ENCODE measurements at regions not wholly inside any gene's neighbourhood (a gene's known extent, or its start where the extent isn't known, plus 50 kb on each side); places are given as distances from the start of the nearest gene placed in this dataset.

GRCh38 chr1:199834711-199835110 is 192.8 kb upstream of the NR5A2 start:
- TF ChIP-seq REST (IDR thresholded peaks at IDR 0.05; ENCODE audit: insufficient read depth in 1 of 2, low read depth in 2 of 2, low read length in 2 of 2) = no peak
- no peak for TF ChIP-seq FOXP2 (optimal IDR thresholded peaks at IDR 0.05; ENCODE audit: borderline replicate concordance, extremely low read depth, extremely low read length, insufficient read depth)
- TF ChIP-seq POLR2AphosphoS5 (IDR thresholded peaks at IDR 0.05; ENCODE audit: low read depth, low read length) = no peak
- no peak for TF ChIP-seq SIN3A (IDR thresholded peaks at IDR 0.05; ENCODE audit: borderline replicate concordance, insufficient read depth, low read length)
- no peak for TF ChIP-seq TAF1 (IDR thresholded peaks at IDR 0.05; ENCODE audit: borderline replicate concordance, insufficient read depth, low read length)

- no peak for TF ChIP-seq POLR2AphosphoS5 (IDR thresholded peaks at IDR 0.05; ENCODE audit: low read depth, low read length)
- TF ChIP-seq SIN3A (IDR thresholded peaks at IDR 0.05; ENCODE audit: borderline replicate concordance, insufficient read depth, low read length) = no peak
- no peak for TF ChIP-seq REST (IDR thresholded peaks at IDR 0.05; ENCODE audit: insufficient read depth in 1 of 2, low read depth in 2 of 2, low read length in 2 of 2)
- TF ChIP-seq TAF1 (IDR thresholded peaks at IDR 0.05; ENCODE audit: borderline replicate concordance, insufficient read depth, low read length) = no peak
- TF ChIP-seq FOXP2 (optimal IDR thresholded peaks at IDR 0.05; ENCODE audit: borderline replicate concordance, extremely low read depth, extremely low read length, insufficient read depth) = no peak
These were observed 191.1 kb upstream of the NR5A2 start for GRCh38 chr1:199836430-199836829.

GRCh38 chr1:199837321-199837720 is 190.2 kb upstream of the NR5A2 start:
- no peak for TF ChIP-seq TAF1 (IDR thresholded peaks at IDR 0.05; ENCODE audit: borderline replicate concordance, insufficient read depth, low read length)
- TF ChIP-seq REST (IDR thresholded peaks at IDR 0.05; ENCODE audit: insufficient read depth in 1 of 2, low read depth in 2 of 2, low read length in 2 of 2) = no peak
- TF ChIP-seq FOXP2 (optimal IDR thresholded peaks at IDR 0.05; ENCODE audit: borderline replicate concordance, extremely low read depth, extremely low read length, insufficient read depth) = no peak
- TF ChIP-seq POLR2AphosphoS5 (IDR thresholded peaks at IDR 0.05; ENCODE audit: low read depth, low read length) = no peak
- TF ChIP-seq SIN3A (IDR thresholded peaks at IDR 0.05; ENCODE audit: borderline replicate concordance, insufficient read depth, low read length) = no peak

- TF ChIP-seq TAF1 (IDR thresholded peaks at IDR 0.05; ENCODE audit: borderline replicate concordance, insufficient read depth, low read length) = no peak
- TF ChIP-seq POLR2AphosphoS5 (IDR thresholded peaks at IDR 0.05; ENCODE audit: low read depth, low read length) = no peak
- TF ChIP-seq FOXP2 (optimal IDR thresholded peaks at IDR 0.05; ENCODE audit: borderline replicate concordance, extremely low read depth, extremely low read length, insufficient read depth) = no peak
- no peak for TF ChIP-seq SIN3A (IDR thresholded peaks at IDR 0.05; ENCODE audit: borderline replicate concordance, insufficient read depth, low read length)
- TF ChIP-seq REST (IDR thresholded peaks at IDR 0.05; ENCODE audit: insufficient read depth in 1 of 2, low read depth in 2 of 2, low read length in 2 of 2) = no peak
These were observed 183.6 kb upstream of the NR5A2 start for GRCh38 chr1:199843861-199844260.

GRCh38 chr1:199847021-199847420 is 180.5 kb upstream of the NR5A2 start:
- TF ChIP-seq TAF1 (IDR thresholded peaks at IDR 0.05; ENCODE audit: borderline replicate concordance, insufficient read depth, low read length) (no peak), SIN3A (IDR thresholded peaks at IDR 0.05; ENCODE audit: borderline replicate concordance, insufficient read depth, low read length) (no peak), FOXP2 (optimal IDR thresholded peaks at IDR 0.05; ENCODE audit: borderline replicate concordance, extremely low read depth, extremely low read length, insufficient read depth) (no peak), REST (IDR thresholded peaks at IDR 0.05; ENCODE audit: insufficient read depth in 1 of 2, low read depth in 2 of 2, low read length in 2 of 2) (no peak), POLR2AphosphoS5 (IDR thresholded peaks at IDR 0.05; ENCODE audit: low read depth, low read length) (no peak)

Measured in PFSK-1 (cell line).